ENCODE measurements at regions not wholly inside any gene's neighbourhood (a gene's known extent, or its start where the extent isn't known, plus 50 kb on each side); places are given as distances from the start of the nearest gene placed in this dataset.
A peak's percentile ranks its signal among the peaks of the same experiment; 100 is the strongest.

DNA sequence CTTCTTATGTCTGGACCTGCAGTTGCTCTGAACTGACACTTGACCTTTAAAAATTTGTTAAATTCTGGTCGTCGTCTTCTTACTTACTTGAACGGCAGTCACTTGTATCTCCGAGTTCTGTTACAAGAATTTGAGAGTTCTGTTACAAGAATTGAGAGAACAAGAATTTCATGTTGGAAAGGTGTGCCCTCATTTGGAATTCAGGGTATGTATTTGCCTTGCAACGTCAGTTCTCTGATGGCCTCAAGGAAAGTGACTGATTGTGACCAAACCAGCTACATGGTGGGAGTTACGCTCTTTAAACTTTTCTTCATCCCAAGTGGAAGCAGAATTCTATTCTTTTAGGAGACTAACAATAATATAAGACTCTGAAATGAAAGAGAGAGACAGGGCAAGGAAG lies 320.0 kb upstream of the TRIB2 start:
- DNase-seq (ENCODE audit: low read depth in 2 of 2, low spot score in 1 of 2) = no peak

GRCh38 chr2:12397854-12398253 lies 318.9 kb upstream of the TRIB2 start:
- no peak for DNase-seq (ENCODE audit: low read depth in 2 of 2, low spot score in 1 of 2)

- no peak for DNase-seq (ENCODE audit: low read depth in 2 of 2, low spot score in 1 of 2)
Measured at GRCh38 chr2:12399240-12399639, 317.5 kb upstream of the TRIB2 start.

DNA sequence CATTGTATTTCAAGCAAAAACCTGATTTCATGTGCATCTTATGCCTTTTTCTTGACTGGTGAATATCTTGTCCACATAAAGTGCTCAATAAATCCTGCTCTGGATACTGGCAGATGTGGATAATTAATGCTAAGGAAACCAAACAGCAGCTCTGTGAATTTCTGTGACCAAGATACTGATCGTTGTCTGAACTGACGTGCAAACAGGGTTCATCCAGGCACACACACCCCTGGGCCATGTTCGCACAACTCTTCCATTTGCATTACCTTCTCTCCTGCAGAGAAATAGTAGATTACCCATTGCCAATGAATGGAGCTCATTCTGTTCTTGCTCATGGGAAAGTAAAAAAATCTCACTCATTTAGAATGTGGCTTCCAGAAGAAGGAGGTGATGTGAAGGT lies 316.2 kb upstream of the TRIB2 start:
- no peak for DNase-seq (ENCODE audit: low read depth in 2 of 2, low spot score in 1 of 2)

GRCh38 chr2:12402440-12403139 lies 314.1 kb upstream of the TRIB2 start:
- no peak for DNase-seq (ENCODE audit: low read depth in 2 of 2, low spot score in 1 of 2)

- DNase-seq (ENCODE audit: low read depth in 2 of 2, low spot score in 1 of 2) = no peak
Measured at GRCh38 chr2:12404497-12404896, 312.2 kb upstream of the TRIB2 start.

- no peak for DNase-seq (ENCODE audit: low read depth in 2 of 2, low spot score in 1 of 2)
Measured at GRCh38 chr2:12407160-12407559, 309.6 kb upstream of the TRIB2 start.

DNA sequence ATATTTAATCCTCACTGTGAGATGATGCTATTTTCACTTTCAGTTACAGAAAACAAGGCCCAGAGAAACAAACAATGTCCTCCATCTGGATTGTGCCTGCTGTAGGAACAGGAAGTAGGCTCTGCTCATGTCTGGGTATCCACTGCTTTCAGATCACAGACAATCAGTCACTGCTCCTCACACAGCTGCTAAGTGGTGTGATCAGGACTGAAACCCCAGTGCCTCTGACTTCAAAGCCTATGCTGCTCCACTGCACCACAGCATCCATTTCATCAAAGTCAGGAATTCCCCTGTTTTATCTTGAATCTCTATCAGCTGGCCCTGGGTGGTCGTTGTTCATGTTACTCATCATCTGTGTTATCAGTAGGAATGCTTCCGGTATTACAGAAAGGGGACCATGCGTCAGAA lies 303.8 kb upstream of the TRIB2 start:
- peak in 1 of 2 donors; percentile 4 for DNase-seq (ENCODE audit: low read depth in 2 of 2, low spot score in 1 of 2)

DNA sequence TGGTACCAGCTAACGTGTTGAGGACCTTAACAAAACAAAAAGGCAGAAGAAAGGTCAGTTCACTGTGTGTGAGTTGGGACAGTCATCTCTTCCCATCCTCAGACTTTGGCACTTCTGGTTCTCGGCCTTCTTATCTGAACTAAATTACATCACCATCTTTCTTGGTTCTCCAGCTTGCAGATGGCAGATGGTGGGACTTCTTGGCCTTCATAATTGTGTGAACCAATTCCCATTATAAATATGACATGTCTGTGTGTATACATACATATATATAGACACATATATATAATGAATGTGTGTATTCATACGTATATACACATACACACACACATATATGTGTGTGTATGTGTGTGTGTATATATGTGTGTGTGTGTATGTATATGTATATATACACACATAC lies 301.2 kb upstream of the TRIB2 start:
- no peak for DNase-seq (ENCODE audit: low read depth in 2 of 2, low spot score in 1 of 2)

DNA sequence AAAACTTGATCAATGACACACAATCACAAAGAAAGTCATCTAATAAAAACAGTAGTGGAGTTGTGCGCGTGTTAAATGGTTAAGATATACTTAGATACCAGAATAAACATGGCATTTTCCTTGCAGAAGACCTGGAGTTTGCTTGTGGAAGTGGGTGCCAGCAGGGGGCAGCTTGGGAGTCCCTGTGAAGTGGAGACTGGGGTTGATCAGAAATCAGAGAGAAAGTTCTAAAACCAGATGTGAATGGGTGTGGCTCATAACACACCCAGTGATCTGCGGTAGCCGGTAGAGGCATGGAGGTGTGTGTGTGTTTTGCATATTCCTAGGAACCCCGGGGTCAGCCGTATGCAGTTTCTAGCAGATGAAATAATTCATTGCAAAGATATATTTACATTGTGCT lies 300.1 kb upstream of the TRIB2 start:
- peak; percentile 17 to 30 for DNase-seq (ENCODE audit: low read depth in 2 of 2, low spot score in 1 of 2)

DNA sequence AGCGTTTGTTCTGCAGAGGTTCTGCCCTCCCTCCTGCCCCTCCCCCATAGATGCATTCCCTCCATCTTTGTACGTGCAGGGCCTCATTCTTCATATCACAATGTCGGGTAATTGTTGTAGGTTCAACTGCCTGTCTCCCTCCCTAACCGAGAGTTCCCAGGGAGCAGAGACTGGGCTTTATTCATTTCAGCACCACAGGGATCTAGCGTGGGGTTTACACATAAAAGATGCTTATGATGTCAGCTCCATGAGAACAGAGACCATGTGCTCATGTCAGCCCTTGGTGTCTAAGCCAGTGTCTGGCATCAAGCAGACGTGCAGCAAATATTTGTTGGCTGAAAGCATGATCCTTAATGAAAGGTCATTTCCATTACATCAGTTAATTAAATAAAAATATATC lies 298.9 kb upstream of the TRIB2 start:
- no peak for DNase-seq (ENCODE audit: low read depth in 2 of 2, low spot score in 1 of 2)

DNA sequence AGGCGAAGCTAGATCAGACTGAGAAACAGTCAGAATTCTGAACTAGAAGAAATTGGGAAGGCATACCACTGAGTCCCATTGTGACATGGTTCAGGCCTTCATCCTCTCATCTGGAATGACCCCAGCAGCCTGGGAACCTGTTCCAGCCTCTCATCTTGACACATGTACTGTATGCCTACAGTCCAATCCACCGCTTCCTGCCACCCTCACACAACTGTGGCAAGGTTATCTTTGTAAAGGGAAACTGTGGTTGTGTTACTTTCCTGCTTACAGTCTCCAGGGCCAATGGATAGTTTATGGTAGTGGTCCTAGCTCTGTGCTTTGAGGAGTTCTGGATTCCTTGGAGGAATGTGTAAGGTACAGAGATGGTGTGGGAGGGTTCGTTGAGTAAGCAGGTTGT lies 296.9 kb upstream of the TRIB2 start:
- DNase-seq (ENCODE audit: low read depth in 2 of 2, low spot score in 1 of 2) = no peak

GRCh38 chr2:12421046-12421445 lies 295.7 kb upstream of the TRIB2 start:
- no peak for DNase-seq (ENCODE audit: low read depth in 2 of 2, low spot score in 1 of 2)

GRCh38 chr2:12424219-12424618 lies 292.5 kb upstream of the TRIB2 start:
- no peak for DNase-seq (ENCODE audit: low read depth in 2 of 2, low spot score in 1 of 2)

- DNase-seq (ENCODE audit: low read depth in 2 of 2, low spot score in 1 of 2) = no peak
Measured at GRCh38 chr2:12424809-12425208, 291.9 kb upstream of the TRIB2 start.

DNA sequence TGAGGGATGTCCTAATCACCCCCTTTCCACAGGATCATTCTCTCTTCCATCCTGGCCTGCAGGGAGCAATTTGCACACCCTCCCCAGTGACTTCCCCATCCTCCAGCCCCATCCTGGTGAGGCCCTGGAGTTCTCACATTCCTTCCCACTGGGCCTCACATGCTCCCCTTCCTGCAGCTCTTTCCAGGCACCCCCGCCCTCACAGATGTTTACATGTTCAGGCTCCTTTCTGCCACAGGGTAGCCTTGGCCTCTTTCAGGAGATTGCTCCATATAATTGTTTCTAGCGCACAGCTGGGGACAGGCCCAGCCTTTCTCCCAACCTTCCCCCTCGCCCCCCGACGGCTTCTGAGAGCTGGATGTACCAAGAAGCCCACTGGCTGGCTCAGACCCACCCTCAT lies 288.4 kb upstream of the TRIB2 start:
- no peak for DNase-seq (ENCODE audit: low read depth in 2 of 2, low spot score in 1 of 2)

GRCh38 chr2:12428786-12429185 lies 287.9 kb upstream of the TRIB2 start:
- DNase-seq (ENCODE audit: low read depth in 2 of 2, low spot score in 1 of 2) = no peak

GRCh38 chr2:12429779-12430406 lies 286.8 kb upstream of the TRIB2 start:
- no peak for DNase-seq (ENCODE audit: low read depth in 2 of 2, low spot score in 1 of 2)

- no peak for DNase-seq (ENCODE audit: low read depth in 2 of 2, low spot score in 1 of 2)
Measured at GRCh38 chr2:12430407-12431133, 286.2 kb upstream of the TRIB2 start.

DNA sequence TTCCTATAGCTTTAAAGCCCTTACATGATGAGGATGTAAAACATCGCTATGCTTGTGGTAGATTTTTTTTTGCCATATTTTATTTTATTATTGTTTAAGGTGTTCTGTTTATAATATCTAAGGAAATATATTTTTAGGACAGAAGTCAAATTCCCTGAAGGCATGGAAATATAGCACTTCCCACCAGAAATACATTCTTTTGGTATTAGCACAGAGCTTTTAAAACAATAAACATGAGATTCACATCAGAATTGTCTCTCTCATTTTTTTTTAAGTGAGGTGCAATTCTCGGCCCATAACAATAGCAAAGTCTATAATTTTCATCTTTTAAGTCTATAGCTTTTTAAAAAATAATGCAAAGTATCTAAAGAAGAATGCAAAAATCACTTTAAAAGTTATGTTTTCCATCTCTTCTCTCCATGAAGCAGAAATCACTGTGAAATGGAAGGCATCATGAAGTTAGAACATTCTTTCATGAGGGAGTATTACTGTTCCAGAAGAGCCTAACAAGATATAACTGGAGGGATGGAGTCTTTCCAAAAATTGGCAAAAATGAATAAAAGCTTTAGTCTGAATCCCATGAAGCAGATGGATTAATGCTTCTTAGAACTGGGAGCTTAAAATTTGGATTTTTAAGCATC lies 283.6 kb upstream of the TRIB2 start:
- no peak for DNase-seq (ENCODE audit: low read depth in 2 of 2, low spot score in 1 of 2)

DNA sequence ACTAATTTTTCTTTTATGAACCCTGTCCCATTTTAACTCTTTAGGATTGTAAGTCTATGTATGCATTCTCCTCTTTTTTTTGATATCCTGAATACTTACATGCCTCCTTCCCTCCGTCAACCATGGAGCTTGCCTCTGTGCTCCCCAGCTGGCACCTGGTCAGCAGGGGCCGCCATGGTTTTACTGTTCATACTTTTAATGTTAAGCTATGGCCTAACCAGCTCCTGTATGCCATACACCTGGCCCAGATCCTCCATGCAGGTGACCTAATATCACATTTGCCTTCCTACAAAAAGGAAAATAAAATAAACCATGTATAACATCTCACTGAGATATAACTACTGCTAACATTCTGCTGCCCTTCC lies 283.1 kb upstream of the TRIB2 start:
- DNase-seq (ENCODE audit: low read depth in 2 of 2, low spot score in 1 of 2) = no peak

DNA sequence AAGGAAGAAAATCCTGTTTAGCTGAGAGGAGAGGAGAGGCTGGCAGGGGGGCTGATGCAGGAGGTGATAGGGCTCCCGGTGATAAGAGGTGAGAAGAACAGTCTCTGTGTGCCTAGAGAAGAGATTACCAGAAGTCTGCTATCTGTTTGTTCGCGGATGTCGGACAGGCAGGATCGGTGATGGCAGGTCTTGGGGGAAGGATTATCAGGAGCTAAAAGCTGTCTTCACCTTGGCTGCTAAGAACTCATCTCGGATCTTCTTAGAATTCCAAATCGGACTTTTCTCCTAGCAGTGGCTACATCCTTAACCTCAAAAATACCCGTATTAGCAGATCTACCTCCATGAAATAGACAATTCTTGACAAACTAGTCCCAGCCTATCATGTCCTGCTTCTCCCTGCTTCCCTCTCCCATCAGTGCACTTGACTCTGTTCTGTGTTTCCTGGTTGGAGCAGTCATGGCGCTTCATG lies 282.1 kb upstream of the TRIB2 start:
- DNase-seq (ENCODE audit: low read depth in 2 of 2, low spot score in 1 of 2) = no peak
